K562 (cell line): ENCODE measurements at regions not wholly inside any gene's neighbourhood (a gene's known extent, or its start where the extent isn't known, plus 50 kb on each side); places are given as distances from the start of the nearest gene placed in this dataset.

ENCODE experiments used
- EZH2 ChIP-seq: IDR thresholded peaks from 2 replicates; pipeline ENCODE4 v1.6.1; 2012; ENCODE audit warnings: low read depth, mild to moderate bottlenecking, inconsistent platforms, low read length, borderline replicate concordance
- HIVEP1 ChIP-seq: fragments of 250-450 bp; sonication (Bioruptor Pico); IDR thresholded peaks from 2 replicates; pipeline ENCODE4 v1.4.0; 2020; ENCODE audit warnings: mild to moderate bottlenecking
- NFE2 ChIP-seq: IDR thresholded peaks from 2 replicates; pipeline ENCODE4 v1.6.1; 2014; ENCODE audit warnings: antibody characterized with exemption, low read depth
- RBBP5 ChIP-seq: fragments of 200-600 bp; sonication (generic); IDR thresholded peaks from 2 replicates; pipeline ENCODE4 v1.6.1; 2012; ENCODE audit warnings: borderline replicate concordance, mild to moderate bottlenecking, low read length, control low read depth, inconsistent platforms; ENCODE audit not compliant: insufficient read depth, poor library complexity, severe bottlenecking
- RFX5 ChIP-seq: IDR thresholded peaks from 2 replicates; pipeline ENCODE4 v1.6.1; 2011; ENCODE audit warnings: low read depth, mild to moderate bottlenecking, improper control_type of control experiment, low read length
- ZFP36 ChIP-seq: fragments of 150-350 bp; IDR thresholded peaks from 2 replicates; pipeline ENCODE4 v1.6.1; 2018; ENCODE audit warnings: low read length, low read depth; ENCODE audit not compliant: partially characterized antibody
- ZNF24 ChIP-seq: fragments of 450-650 bp; IDR thresholded peaks from 2 replicates; pipeline ENCODE4 v1.6.1; 2016
- TF ChIP-seq, protein P1 (sequence below), 2 experiments: fragments of 450-650 bp; formaldehyde crosslinking in 1 of 2; IDR thresholded peaks; 2 replicates each; pipeline versions ENCODE4 v1.4.0 to v1.6.1; 2014 to 2020; ENCODE audit warnings: mild to moderate bottlenecking in 2 of 2, borderline replicate concordance in 1 of 2, low read depth in 1 of 2
- TF ChIP-seq, protein P2 (sequence below): fragments of 450-650 bp; IDR thresholded peaks from 2 replicates; pipeline ENCODE4 v1.6.1; 2018; ENCODE audit warnings: mild to moderate bottlenecking, low read depth; ENCODE audit not compliant: partially characterized antibody
- TF ChIP-seq, protein P3 (sequence below), 3 experiments: IDR thresholded peaks in 2 of 3; conservative IDR thresholded peaks in 1 of 3; 2 replicates each; pipeline ENCODE4 v1.5.1; 2011 to 2012; ENCODE audit warnings: low read length in 3 of 3, mild to moderate bottlenecking in 3 of 3, control low read depth in 2 of 3, improper control_type of control experiment in 1 of 3, inconsistent platforms in 1 of 3, low read depth in 1 of 3, mixed read lengths in 1 of 3, moderate library complexity in 1 of 3; ENCODE audit not compliant: insufficient read depth in 2 of 3

GRCh38 chr2:90209806-90210205 lies 1518.3 kb downstream of the RPIA start:
- TF ChIP-seq HIVEP1 (no peak), ZNF24 (no peak), NFE2 (no peak), ZFP36 (no peak), RFX5 (no peak), EZH2 (no peak), RBBP5 (no peak)
- TF ChIP-seq, protein P1, sequence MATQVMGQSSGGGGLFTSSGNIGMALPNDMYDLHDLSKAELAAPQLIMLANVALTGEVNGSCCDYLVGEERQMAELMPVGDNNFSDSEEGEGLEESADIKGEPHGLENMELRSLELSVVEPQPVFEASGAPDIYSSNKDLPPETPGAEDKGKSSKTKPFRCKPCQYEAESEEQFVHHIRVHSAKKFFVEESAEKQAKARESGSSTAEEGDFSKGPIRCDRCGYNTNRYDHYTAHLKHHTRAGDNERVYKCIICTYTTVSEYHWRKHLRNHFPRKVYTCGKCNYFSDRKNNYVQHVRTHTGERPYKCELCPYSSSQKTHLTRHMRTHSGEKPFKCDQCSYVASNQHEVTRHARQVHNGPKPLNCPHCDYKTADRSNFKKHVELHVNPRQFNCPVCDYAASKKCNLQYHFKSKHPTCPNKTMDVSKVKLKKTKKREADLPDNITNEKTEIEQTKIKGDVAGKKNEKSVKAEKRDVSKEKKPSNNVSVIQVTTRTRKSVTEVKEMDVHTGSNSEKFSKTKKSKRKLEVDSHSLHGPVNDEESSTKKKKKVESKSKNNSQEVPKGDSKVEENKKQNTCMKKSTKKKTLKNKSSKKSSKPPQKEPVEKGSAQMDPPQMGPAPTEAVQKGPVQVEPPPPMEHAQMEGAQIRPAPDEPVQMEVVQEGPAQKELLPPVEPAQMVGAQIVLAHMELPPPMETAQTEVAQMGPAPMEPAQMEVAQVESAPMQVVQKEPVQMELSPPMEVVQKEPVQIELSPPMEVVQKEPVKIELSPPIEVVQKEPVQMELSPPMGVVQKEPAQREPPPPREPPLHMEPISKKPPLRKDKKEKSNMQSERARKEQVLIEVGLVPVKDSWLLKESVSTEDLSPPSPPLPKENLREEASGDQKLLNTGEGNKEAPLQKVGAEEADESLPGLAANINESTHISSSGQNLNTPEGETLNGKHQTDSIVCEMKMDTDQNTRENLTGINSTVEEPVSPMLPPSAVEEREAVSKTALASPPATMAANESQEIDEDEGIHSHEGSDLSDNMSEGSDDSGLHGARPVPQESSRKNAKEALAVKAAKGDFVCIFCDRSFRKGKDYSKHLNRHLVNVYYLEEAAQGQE (IDR thresholded peaks at IDR 0.05; ENCODE audit: borderline replicate concordance) = no peak
- TF ChIP-seq, protein P1 (CRISPR knock-in tag; IDR thresholded peaks at IDR 0.05; ENCODE audit: low read depth) = no peak
- TF ChIP-seq, protein P2, sequence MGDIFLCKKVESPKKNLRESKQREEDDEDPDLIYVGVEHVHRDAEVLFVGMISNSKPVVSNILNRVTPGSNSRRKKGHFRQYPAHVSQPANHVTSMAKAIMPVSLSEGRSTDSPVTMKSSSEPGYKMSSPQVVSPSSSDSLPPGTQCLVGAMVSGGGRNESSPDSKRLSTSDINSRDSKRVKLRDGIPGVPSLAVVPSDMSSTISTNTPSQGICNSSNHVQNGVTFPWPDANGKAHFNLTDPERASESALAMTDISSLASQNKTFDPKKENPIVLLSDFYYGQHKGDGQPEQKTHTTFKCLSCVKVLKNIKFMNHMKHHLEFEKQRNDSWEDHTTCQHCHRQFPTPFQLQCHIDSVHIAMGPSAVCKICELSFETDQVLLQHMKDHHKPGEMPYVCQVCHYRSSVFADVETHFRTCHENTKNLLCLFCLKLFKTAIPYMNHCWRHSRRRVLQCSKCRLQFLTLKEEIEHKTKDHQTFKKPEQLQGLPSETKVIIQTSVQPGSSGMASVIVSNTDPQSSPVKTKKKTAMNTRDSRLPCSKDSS = no peak
- TF ChIP-seq, protein P3, sequence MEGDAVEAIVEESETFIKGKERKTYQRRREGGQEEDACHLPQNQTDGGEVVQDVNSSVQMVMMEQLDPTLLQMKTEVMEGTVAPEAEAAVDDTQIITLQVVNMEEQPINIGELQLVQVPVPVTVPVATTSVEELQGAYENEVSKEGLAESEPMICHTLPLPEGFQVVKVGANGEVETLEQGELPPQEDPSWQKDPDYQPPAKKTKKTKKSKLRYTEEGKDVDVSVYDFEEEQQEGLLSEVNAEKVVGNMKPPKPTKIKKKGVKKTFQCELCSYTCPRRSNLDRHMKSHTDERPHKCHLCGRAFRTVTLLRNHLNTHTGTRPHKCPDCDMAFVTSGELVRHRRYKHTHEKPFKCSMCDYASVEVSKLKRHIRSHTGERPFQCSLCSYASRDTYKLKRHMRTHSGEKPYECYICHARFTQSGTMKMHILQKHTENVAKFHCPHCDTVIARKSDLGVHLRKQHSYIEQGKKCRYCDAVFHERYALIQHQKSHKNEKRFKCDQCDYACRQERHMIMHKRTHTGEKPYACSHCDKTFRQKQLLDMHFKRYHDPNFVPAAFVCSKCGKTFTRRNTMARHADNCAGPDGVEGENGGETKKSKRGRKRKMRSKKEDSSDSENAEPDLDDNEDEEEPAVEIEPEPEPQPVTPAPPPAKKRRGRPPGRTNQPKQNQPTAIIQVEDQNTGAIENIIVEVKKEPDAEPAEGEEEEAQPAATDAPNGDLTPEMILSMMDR (IDR thresholded peaks at IDR 0.05 in 2 of 3, conservative IDR thresholded peaks at IDR 0.05 in 1 of 3; ENCODE audit: insufficient read depth in 2 of 3, low read depth in 1 of 3, low read length in 3 of 3) = no peak
